ENCODE measurements at regions not wholly inside any gene's neighbourhood (a gene's known extent, or its start where the extent isn't known, plus 50 kb on each side); places are given as distances from the start of the nearest gene placed in this dataset.

GRCh38 chr1:38175121-38175520 is 128.5 kb upstream of the POU3F1 start:
- Histone ChIP-seq H3K36me3 (ENCODE audit: control insufficient read depth in 2 of 2, insufficient read depth in 2 of 2, low read length in 2 of 2) (no peaks in the 10 kb centered on the region), H3K9ac (ENCODE audit: low read length in 2 of 2) (no peak overlapping the region), H3K27me3 (ENCODE audit: control insufficient read depth in 1 of 2, insufficient read depth in 2 of 2, low read length in 2 of 2) (peaks cover 0 to 9% of the 10 kb centered on the region in 2 donors), H3K4me1 (ENCODE audit: control insufficient read depth, insufficient read depth, low read length) (peaks cover 3% of the 10 kb centered on the region), H3K9me3 (ENCODE audit: control insufficient read depth in 2 of 2, low read length in 2 of 2) (no peaks in the 10 kb centered on the region), H3K4me3 (ENCODE audit: low read length in 2 of 2) (no peak overlapping the region), H3K27ac (ENCODE audit: low read length) (no peak overlapping the region)

- H3K27me3 ChIP-seq (ENCODE audit: control insufficient read depth in 1 of 2, insufficient read depth in 2 of 2, low read length in 2 of 2): peaks cover 0 to 8% of the 10 kb centered on the region in 2 donors
- H3K27ac ChIP-seq (ENCODE audit: low read length): no peak overlapping the region
- no peak overlapping the region for H3K9ac ChIP-seq (ENCODE audit: low read length in 2 of 2)
Measured at GRCh38 chr1:38173848-38174247, 127.3 kb upstream of the POU3F1 start.

GRCh38 chr1:38173157-38173831 is 126.7 kb upstream of the POU3F1 start:
- H3K9ac ChIP-seq (ENCODE audit: low read length in 2 of 2): no peak overlapping the region
- H3K27me3 ChIP-seq (ENCODE audit: control insufficient read depth in 1 of 2, insufficient read depth in 2 of 2, low read length in 2 of 2): peaks cover 2 to 8% of the 10 kb centered on the region in 2 donors
- H3K4me1 ChIP-seq (ENCODE audit: control insufficient read depth, insufficient read depth, low read length): peaks cover 3% of the 10 kb centered on the region
- H3K36me3 ChIP-seq (ENCODE audit: control insufficient read depth in 2 of 2, insufficient read depth in 2 of 2, low read length in 2 of 2): no peaks in the 10 kb centered on the region
- no peak overlapping the region for H3K4me3 ChIP-seq (ENCODE audit: low read length in 2 of 2)
- no peak overlapping the region for H3K27ac ChIP-seq (ENCODE audit: low read length)
- no peaks in the 10 kb centered on the region for H3K9me3 ChIP-seq (ENCODE audit: control insufficient read depth in 2 of 2, low read length in 2 of 2)

More at GRCh38 chr1:38173848-38174247, 127.3 kb upstream of the POU3F1 start:
- Histone ChIP-seq H3K4me3 (ENCODE audit: low read length in 2 of 2) (no peak overlapping the region), H3K9me3 (ENCODE audit: control insufficient read depth in 2 of 2, low read length in 2 of 2) (no peaks in the 10 kb centered on the region), H3K4me1 (ENCODE audit: control insufficient read depth, insufficient read depth, low read length) (peaks cover 3% of the 10 kb centered on the region), H3K36me3 (ENCODE audit: control insufficient read depth in 2 of 2, insufficient read depth in 2 of 2, low read length in 2 of 2) (no peaks in the 10 kb centered on the region)

- H3K4me1 ChIP-seq (ENCODE audit: control insufficient read depth, insufficient read depth, low read length): no peaks in the 10 kb centered on the region
- peaks cover 0 to 4% of the 10 kb centered on the region in 2 donors for H3K27me3 ChIP-seq (ENCODE audit: control insufficient read depth in 1 of 2, insufficient read depth in 2 of 2, low read length in 2 of 2)
- no peak overlapping the region for H3K4me3 ChIP-seq (ENCODE audit: low read length in 2 of 2)
- no peak overlapping the region for H3K9ac ChIP-seq (ENCODE audit: low read length in 2 of 2)
- no peaks in the 10 kb centered on the region for H3K36me3 ChIP-seq (ENCODE audit: control insufficient read depth in 2 of 2, insufficient read depth in 2 of 2, low read length in 2 of 2)
- no peak overlapping the region for H3K27ac ChIP-seq (ENCODE audit: low read length)
- no peaks in the 10 kb centered on the region for H3K9me3 ChIP-seq (ENCODE audit: control insufficient read depth in 2 of 2, low read length in 2 of 2)
Measured at GRCh38 chr1:38169121-38169520, 122.5 kb upstream of the POU3F1 start.

GRCh38 chr1:38168365-38168764 is 121.8 kb upstream of the POU3F1 start:
- H3K4me1 ChIP-seq (ENCODE audit: control insufficient read depth, insufficient read depth, low read length): no peaks in the 10 kb centered on the region
- no peaks in the 10 kb centered on the region for H3K9me3 ChIP-seq (ENCODE audit: control insufficient read depth in 2 of 2, low read length in 2 of 2)
- H3K36me3 ChIP-seq (ENCODE audit: control insufficient read depth in 2 of 2, insufficient read depth in 2 of 2, low read length in 2 of 2): no peaks in the 10 kb centered on the region
- no peak overlapping the region for H3K27ac ChIP-seq (ENCODE audit: low read length)
- no peak overlapping the region for H3K9ac ChIP-seq (ENCODE audit: low read length in 2 of 2)
- peaks cover 0 to 4% of the 10 kb centered on the region in 2 donors for H3K27me3 ChIP-seq (ENCODE audit: control insufficient read depth in 1 of 2, insufficient read depth in 2 of 2, low read length in 2 of 2)
- H3K4me3 ChIP-seq (ENCODE audit: low read length in 2 of 2): no peak overlapping the region

- H3K27me3 ChIP-seq (ENCODE audit: control insufficient read depth in 1 of 2, insufficient read depth in 2 of 2, low read length in 2 of 2): peaks cover 0 to 4% of the 10 kb centered on the region in 2 donors
- H3K4me1 ChIP-seq (ENCODE audit: control insufficient read depth, insufficient read depth, low read length): no peaks in the 10 kb centered on the region
- H3K9ac ChIP-seq (ENCODE audit: low read length in 2 of 2): no peak overlapping the region
- H3K36me3 ChIP-seq (ENCODE audit: control insufficient read depth in 2 of 2, insufficient read depth in 2 of 2, low read length in 2 of 2): no peaks in the 10 kb centered on the region
- H3K27ac ChIP-seq (ENCODE audit: low read length): no peak overlapping the region
- no peaks in the 10 kb centered on the region for H3K9me3 ChIP-seq (ENCODE audit: control insufficient read depth in 2 of 2, low read length in 2 of 2)
- H3K4me3 ChIP-seq (ENCODE audit: low read length in 2 of 2): no peak overlapping the region
Measured at GRCh38 chr1:38166461-38166860, 119.9 kb upstream of the POU3F1 start.

- Histone ChIP-seq H3K27me3 (ENCODE audit: control insufficient read depth in 1 of 2, insufficient read depth in 2 of 2, low read length in 2 of 2) (peaks cover 0 to 3% of the 10 kb centered on the region in 2 donors), H3K4me3 (ENCODE audit: low read length in 2 of 2) (no peak overlapping the region), H3K9ac (ENCODE audit: low read length in 2 of 2) (no peak overlapping the region), H3K9me3 (ENCODE audit: control insufficient read depth in 2 of 2, low read length in 2 of 2) (peaks cover 3 to 10% of the 10 kb centered on the region in 2 donors), H3K4me1 (ENCODE audit: control insufficient read depth, insufficient read depth, low read length) (no peaks in the 10 kb centered on the region), H3K36me3 (ENCODE audit: control insufficient read depth in 2 of 2, insufficient read depth in 2 of 2, low read length in 2 of 2) (no peaks in the 10 kb centered on the region), H3K27ac (ENCODE audit: low read length) (no peak overlapping the region)
Measured at GRCh38 chr1:38153778-38154470, 107.3 kb upstream of the POU3F1 start.

DNA sequence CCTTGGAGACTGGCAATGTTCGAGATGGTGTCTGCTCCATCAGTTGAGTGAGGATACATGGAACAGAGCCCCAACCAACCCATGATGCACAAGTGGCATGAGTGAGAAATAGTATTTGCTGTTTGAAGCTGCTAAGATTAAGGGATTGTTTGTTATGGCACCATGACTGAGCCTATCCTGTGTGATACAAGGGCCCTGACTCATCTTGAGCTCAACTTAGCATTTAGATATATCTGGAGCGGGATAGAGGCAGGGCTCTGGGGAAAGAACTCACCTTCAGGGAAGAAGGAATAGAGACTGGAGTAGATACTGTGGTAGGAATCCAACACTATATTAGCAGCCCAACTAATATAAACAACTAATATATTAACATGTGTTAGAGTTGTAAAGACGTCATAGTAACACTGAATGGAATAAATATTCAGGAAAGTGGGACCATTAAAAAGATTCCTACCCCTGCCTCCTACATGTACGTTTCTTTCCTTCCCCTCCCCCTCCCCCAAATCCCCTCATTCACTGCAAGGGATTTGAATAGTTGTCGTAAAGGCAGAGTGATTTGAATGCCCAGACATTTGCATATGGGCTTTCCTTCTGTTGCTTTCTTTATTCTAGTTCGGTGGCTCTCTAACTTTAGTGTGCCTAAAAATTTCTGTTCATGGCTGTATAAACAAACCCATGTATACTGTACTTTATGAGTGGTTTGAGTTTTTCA is 106.6 kb upstream of the POU3F1 start:
- H3K9me3 ChIP-seq (ENCODE audit: control insufficient read depth in 2 of 2, low read length in 2 of 2): peaks cover 3 to 10% of the 10 kb centered on the region in 2 donors
- no peak overlapping the region for H3K27ac ChIP-seq (ENCODE audit: low read length)
- H3K36me3 ChIP-seq (ENCODE audit: control insufficient read depth in 2 of 2, insufficient read depth in 2 of 2, low read length in 2 of 2): no peaks in the 10 kb centered on the region
- H3K9ac ChIP-seq (ENCODE audit: low read length in 2 of 2): no peak overlapping the region
- peaks cover 0 to 2% of the 10 kb centered on the region in 2 donors for H3K27me3 ChIP-seq (ENCODE audit: control insufficient read depth in 1 of 2, insufficient read depth in 2 of 2, low read length in 2 of 2)
- no peak overlapping the region for H3K4me3 ChIP-seq (ENCODE audit: low read length in 2 of 2)
- no peaks in the 10 kb centered on the region for H3K4me1 ChIP-seq (ENCODE audit: control insufficient read depth, insufficient read depth, low read length)

DNA sequence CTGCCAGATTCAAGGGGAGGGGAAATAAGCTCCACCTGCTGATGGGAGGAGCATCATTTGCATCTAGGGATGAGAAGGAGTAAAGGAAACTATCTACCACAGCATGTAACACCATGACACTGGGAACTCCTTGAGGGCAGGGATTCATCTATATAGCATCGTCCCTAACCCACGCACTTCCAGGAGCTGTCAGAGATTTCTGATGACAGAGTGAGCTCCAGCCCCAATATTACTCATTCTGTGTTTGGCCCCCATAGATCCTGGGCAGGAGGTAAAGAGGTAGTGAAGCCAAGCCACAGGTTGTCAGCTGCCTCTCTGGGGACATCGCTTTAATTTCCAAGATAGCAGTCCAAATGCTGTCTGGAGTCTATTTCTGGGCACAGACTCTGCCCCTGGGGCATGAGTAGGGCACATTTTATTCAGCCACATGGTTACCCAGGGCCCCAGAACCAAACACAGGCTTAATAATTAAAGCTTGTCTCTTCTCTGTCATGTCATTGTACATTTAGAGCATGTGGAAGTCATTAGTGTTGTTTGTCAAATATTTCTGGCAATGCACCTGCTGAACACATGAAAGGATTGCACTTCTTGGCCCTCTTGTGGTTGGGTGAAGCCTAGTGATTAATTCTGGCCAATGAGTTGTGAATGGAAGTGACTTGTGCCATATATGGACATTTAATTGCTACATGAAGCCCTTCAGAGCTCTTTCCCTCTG is 105.9 kb upstream of the POU3F1 start:
- H3K9me3 ChIP-seq (ENCODE audit: control insufficient read depth in 2 of 2, low read length in 2 of 2): peaks cover 3 to 10% of the 10 kb centered on the region in 2 donors
- H3K36me3 ChIP-seq (ENCODE audit: control insufficient read depth in 2 of 2, insufficient read depth in 2 of 2, low read length in 2 of 2): no peaks in the 10 kb centered on the region
- no peak overlapping the region for H3K4me3 ChIP-seq (ENCODE audit: low read length in 2 of 2)
- no peak overlapping the region for H3K9ac ChIP-seq (ENCODE audit: low read length in 2 of 2)
- no peaks in the 10 kb centered on the region for H3K4me1 ChIP-seq (ENCODE audit: control insufficient read depth, insufficient read depth, low read length)
- no peak overlapping the region for H3K27ac ChIP-seq (ENCODE audit: low read length)
- peaks cover 0 to 2% of the 10 kb centered on the region in 2 donors for H3K27me3 ChIP-seq (ENCODE audit: control insufficient read depth in 1 of 2, insufficient read depth in 2 of 2, low read length in 2 of 2)

DNA sequence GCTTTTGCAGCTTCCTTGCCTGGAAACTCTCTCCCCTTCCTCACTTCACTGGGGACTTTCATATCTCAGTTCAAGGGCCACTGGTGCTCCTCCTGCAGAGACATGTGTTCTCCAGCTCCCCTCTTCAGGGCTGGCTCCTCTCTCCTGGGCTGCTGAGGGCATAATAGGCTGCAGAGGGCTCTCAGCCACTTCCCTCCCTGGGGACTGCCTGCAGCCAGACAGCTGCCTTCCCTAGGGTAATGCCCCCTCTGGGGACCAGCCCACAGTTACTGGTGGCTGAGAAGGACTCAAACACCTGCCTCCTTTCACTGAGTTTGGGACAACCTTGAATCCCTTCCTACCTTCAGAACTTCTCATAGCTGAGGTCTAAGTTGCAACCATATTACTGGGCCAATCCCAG is 104.8 kb upstream of the POU3F1 start:
- H3K9ac ChIP-seq (ENCODE audit: low read length in 2 of 2): no peak overlapping the region
- no peaks in the 10 kb centered on the region for H3K36me3 ChIP-seq (ENCODE audit: control insufficient read depth in 2 of 2, insufficient read depth in 2 of 2, low read length in 2 of 2)
- H3K27ac ChIP-seq (ENCODE audit: low read length): no peak overlapping the region
- H3K4me1 ChIP-seq (ENCODE audit: control insufficient read depth, insufficient read depth, low read length): no peaks in the 10 kb centered on the region
- H3K4me3 ChIP-seq (ENCODE audit: low read length in 2 of 2): no peak overlapping the region
- H3K9me3 ChIP-seq (ENCODE audit: control insufficient read depth in 2 of 2, low read length in 2 of 2): peaks cover 3 to 10% of the 10 kb centered on the region in 2 donors
- peaks cover 0 to 2% of the 10 kb centered on the region in 2 donors for H3K27me3 ChIP-seq (ENCODE audit: control insufficient read depth in 1 of 2, insufficient read depth in 2 of 2, low read length in 2 of 2)
